ENCODE measurements at regions not wholly inside any gene's neighbourhood (a gene's known extent, or its start where the extent isn't known, plus 50 kb on each side); places are given as distances from the start of the nearest gene placed in this dataset.

DNA sequence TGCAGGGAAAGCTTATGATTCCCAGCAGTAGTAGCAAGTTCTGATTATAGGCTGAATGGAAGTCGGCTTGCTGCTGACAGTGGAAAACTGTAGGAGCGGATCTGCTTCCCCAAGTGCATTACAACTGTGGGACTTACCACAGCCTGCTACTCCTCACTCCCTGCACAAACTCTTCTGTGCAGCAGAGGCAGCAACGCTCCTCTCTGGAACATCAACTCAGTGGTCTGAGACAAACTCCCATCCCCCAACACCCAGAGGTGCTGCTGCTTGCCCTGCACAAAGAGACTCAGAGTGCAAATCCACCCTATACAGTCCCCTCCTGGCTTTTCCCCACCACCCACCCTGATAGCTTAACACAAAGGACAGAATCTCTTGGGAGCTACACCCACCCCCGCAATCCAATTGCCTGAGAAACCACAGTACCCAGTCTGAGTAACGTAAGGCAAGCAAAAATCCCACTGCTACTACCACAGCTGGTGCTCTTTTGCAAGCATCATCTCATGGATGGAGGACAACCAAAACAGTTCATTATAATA, 1455.2 kb downstream of the AMY1C start:
- Histone ChIP-seq H3K4me3 (replicated peaks; ENCODE audit: low read depth, low read length) (no peak overlapping the region), H3K27me3 (replicated peaks; ENCODE audit: control insufficient read depth, insufficient read depth, low read length) (no peaks in the 10 kb centered on the region), H3K36me3 (ENCODE audit: control insufficient read depth, insufficient read depth, low read length) (no peaks in the 10 kb centered on the region)
- no peak for DNase-seq (ENCODE audit: extremely low read depth, insufficient read length)
- TF ChIP-seq, protein P1, sequence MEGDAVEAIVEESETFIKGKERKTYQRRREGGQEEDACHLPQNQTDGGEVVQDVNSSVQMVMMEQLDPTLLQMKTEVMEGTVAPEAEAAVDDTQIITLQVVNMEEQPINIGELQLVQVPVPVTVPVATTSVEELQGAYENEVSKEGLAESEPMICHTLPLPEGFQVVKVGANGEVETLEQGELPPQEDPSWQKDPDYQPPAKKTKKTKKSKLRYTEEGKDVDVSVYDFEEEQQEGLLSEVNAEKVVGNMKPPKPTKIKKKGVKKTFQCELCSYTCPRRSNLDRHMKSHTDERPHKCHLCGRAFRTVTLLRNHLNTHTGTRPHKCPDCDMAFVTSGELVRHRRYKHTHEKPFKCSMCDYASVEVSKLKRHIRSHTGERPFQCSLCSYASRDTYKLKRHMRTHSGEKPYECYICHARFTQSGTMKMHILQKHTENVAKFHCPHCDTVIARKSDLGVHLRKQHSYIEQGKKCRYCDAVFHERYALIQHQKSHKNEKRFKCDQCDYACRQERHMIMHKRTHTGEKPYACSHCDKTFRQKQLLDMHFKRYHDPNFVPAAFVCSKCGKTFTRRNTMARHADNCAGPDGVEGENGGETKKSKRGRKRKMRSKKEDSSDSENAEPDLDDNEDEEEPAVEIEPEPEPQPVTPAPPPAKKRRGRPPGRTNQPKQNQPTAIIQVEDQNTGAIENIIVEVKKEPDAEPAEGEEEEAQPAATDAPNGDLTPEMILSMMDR (IDR thresholded peaks at IDR 0.05; ENCODE audit: insufficient read depth, low read length, poor library complexity, severe bottlenecking): no peak

DNA sequence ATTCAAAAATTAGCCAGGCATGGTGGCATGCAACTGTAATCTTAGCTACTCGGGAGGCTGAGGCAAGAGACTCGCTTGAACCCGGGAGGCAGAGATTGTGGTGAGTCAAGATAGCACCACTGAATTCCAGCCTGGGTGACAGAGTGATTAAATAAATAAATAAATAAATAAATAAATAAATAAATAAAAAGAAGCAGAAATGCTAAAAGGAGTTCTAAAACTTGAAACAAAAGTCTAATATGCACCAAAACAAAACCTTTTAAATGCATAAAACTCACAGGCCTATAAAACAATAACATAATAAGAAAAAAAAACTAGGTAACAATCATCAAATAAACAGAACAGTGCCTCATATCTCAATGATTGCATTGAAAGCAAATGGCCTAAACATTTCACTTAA, 1458.9 kb downstream of the AMY1C start:
- no peak for DNase-seq (ENCODE audit: extremely low read depth, insufficient read length)
- no peak overlapping the region for H3K4me3 ChIP-seq (replicated peaks; ENCODE audit: low read depth, low read length)
- TF ChIP-seq, protein P1 (IDR thresholded peaks at IDR 0.05; ENCODE audit: insufficient read depth, low read length, poor library complexity, severe bottlenecking): no peak
- H3K27me3 ChIP-seq (replicated peaks; ENCODE audit: control insufficient read depth, insufficient read depth, low read length): no peaks in the 10 kb centered on the region
- H3K36me3 ChIP-seq (ENCODE audit: control insufficient read depth, insufficient read depth, low read length): no peaks in the 10 kb centered on the region

DNA sequence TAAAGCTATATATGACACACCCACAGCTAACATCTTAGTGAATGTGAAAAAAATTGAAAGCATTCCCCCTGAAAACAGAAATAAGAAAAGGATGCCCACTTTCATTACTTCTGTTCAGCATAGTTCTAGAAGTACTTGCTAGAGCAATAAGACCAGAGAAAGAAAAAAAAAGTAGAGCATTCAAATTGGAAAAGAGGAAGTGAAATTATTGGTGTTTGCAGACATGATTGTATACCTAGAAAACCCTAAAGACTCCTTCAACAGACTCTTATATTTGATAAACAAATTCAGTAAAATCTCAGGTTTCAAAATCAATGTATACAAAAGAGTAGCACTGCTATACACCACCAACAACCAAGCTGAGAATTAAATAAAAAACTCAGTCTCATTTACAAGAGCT, 1461.0 kb downstream of the AMY1C start:
- DNase-seq (ENCODE audit: extremely low read depth, insufficient read length): no peak
- Histone ChIP-seq H3K27me3 (replicated peaks; ENCODE audit: control insufficient read depth, insufficient read depth, low read length) (no peaks in the 10 kb centered on the region), H3K4me3 (replicated peaks; ENCODE audit: low read depth, low read length) (no peak overlapping the region), H3K36me3 (ENCODE audit: control insufficient read depth, insufficient read depth, low read length) (no peaks in the 10 kb centered on the region)
- TF ChIP-seq, protein P1 (IDR thresholded peaks at IDR 0.05; ENCODE audit: insufficient read depth, low read length, poor library complexity, severe bottlenecking): no peak

DNA sequence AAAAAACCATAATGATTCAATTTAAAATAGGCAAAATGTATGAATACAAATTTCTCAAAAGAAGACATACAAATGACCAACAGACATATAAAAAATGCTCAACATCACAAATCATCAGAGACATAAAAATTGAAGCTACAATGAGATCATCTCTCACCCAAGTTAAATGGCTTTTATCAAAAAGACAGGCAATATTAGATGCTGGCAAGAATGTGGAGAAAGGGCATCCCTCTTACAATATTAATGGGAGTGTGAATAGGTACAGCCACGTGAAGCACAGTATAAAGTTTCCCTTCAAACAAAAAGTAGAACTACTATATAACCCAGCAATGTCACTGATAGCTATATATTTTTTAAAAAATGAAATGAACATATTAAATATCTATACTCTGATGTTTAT, 1481.7 kb downstream of the AMY1C start:
- no peaks in the 10 kb centered on the region for H3K27me3 ChIP-seq (replicated peaks; ENCODE audit: control insufficient read depth, insufficient read depth, low read length)
- H3K36me3 ChIP-seq (ENCODE audit: control insufficient read depth, insufficient read depth, low read length): no peaks in the 10 kb centered on the region
- DNase-seq (ENCODE audit: extremely low read depth, insufficient read length): no peak
- TF ChIP-seq, protein P1 (IDR thresholded peaks at IDR 0.05; ENCODE audit: insufficient read depth, low read length, poor library complexity, severe bottlenecking): no peak
- H3K4me3 ChIP-seq (replicated peaks; ENCODE audit: low read depth, low read length): no peak overlapping the region

DNA sequence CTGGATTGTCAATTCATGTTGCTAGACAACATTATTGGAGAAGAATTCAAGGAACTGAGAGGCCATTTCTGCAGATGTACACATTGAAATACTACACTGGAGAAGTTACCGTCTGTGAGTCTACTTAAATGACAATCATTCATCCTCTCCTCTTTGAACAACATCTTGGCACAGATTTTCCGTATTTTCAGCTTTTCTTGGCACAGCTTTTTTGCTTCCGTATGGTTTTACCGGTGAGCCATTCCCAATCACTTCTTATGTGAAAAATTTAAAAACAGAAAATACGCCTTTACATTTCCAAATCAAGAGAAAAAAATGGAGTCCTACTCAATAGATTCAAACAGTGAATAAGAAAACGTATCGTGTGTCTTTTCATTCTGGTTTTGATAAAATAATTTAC, 1493.7 kb downstream of the AMY1C start:
- Histone ChIP-seq H3K4me3 (replicated peaks; ENCODE audit: low read depth, low read length) (no peak overlapping the region), H3K36me3 (ENCODE audit: control insufficient read depth, insufficient read depth, low read length) (no peaks in the 10 kb centered on the region), H3K27me3 (replicated peaks; ENCODE audit: control insufficient read depth, insufficient read depth, low read length) (no peaks in the 10 kb centered on the region)
- TF ChIP-seq, protein P1 (IDR thresholded peaks at IDR 0.05; ENCODE audit: insufficient read depth, low read length, poor library complexity, severe bottlenecking): no peak
- DNase-seq (ENCODE audit: extremely low read depth, insufficient read length): no peak

DNA sequence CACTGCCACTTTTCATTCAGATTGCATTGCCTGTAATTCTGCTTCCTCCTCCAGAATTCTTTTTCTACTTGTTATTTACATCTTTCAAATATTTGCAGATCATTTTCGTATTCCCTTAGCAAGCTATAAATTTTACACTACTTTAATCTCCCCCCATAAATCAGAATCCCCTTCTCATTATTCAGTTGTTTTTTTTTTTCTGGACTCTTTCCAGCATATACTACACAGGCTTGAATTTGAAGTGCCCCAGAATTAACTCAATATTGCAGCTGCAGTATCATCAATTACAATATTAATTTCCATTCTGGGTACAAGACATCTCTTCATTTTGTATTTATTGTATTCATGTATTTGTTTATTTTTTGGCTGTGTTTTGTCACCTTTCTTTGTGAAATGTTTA, 1494.3 kb downstream of the AMY1C start:
- TF ChIP-seq, protein P1 (IDR thresholded peaks at IDR 0.05; ENCODE audit: insufficient read depth, low read length, poor library complexity, severe bottlenecking): no peak
- Histone ChIP-seq H3K27me3 (replicated peaks; ENCODE audit: control insufficient read depth, insufficient read depth, low read length) (no peaks in the 10 kb centered on the region), H3K4me3 (replicated peaks; ENCODE audit: low read depth, low read length) (no peak overlapping the region), H3K36me3 (ENCODE audit: control insufficient read depth, insufficient read depth, low read length) (no peaks in the 10 kb centered on the region)
- no peak for DNase-seq (ENCODE audit: extremely low read depth, insufficient read length)
